Muscle of leg (tissue), 3 donors: ENCODE measurements at regions not wholly inside any gene's neighbourhood (a gene's known extent, or its start where the extent isn't known, plus 50 kb on each side); places are given as distances from the start of the nearest gene placed in this dataset.

Source experiments
- DNase-seq: peaks from one replicate; pipeline ENCODE4 v3.0.0; 2013
- H3K27ac ChIP-seq: one replicate; pipeline ENCODE4 v1.5.1; 2013; ENCODE audit warnings: mild to moderate bottlenecking, low read length, control low read depth
- H3K27me3 ChIP-seq: one replicate; pipeline ENCODE4 v1.6.1; 2013; ENCODE audit warnings: low read length; ENCODE audit not compliant: control insufficient read depth, insufficient read depth
- H3K36me3 ChIP-seq: one replicate; pipeline ENCODE4 v1.6.1; 2013; ENCODE audit warnings: low read length; ENCODE audit not compliant: control insufficient read depth, insufficient read depth
- H3K4me1 ChIP-seq: one replicate; pipeline ENCODE4 v1.6.1; 2013; ENCODE audit warnings: low read length; ENCODE audit not compliant: control insufficient read depth, insufficient read depth
- H3K4me3 ChIP-seq: one replicate; pipeline ENCODE4 v1.5.1; 2013; ENCODE audit warnings: low read length, control low read depth
- H3K9me3 ChIP-seq: replicated peaks from 2 replicates; pipeline ENCODE4 v1.6.1; 2013; ENCODE audit warnings: low read depth, low read length; ENCODE audit not compliant: control insufficient read depth
- WGBS: methylation state at CpG from one replicate; pipeline ENCODE4 v1.1.5; 2013; ENCODE audit warnings: missing lambda C conversion rate; ENCODE audit not compliant: insufficient coverage; 5-methylcytosine and 5-hydroxymethylcytosine counted together

DNA sequence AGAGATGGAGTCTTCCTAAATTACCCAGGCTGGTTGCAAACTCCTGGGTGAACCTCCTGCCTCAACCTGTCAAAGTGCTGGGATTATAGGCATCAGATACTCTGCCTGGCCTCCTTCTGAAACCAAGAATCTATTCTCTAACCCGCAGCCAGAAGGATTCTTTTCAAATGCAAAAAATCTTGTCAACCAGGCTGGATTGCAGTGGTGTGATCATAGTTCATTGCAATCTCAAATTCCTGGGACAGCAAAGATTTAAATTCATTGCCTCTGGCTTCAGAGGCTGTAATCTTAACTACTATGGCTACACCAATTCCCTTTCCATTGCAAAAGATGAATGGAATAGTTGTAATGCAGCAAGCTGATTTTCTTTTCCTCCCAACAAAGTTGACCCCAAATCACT lies 106.3 kb upstream of the TBX3 start:
- Histone ChIP-seq H3K4me1 (no peaks in the 10 kb centered on the region), H3K27ac (no peak overlapping the region), H3K36me3 (no peaks in the 10 kb centered on the region), H3K27me3 (no peaks in the 10 kb centered on the region), H3K4me3 (no peak overlapping the region), H3K9me3 (no peaks in the 10 kb centered on the region)
- WGBS: no CpG with 5 or more reads among the region's 1 CpG
- no peak for DNase-seq

GRCh38 chr12:114789821-114790220 lies 105.8 kb upstream of the TBX3 start:
- Histone ChIP-seq H3K36me3 (no peaks in the 10 kb centered on the region), H3K4me3 (no peak overlapping the region), H3K9me3 (no peaks in the 10 kb centered on the region), H3K27ac (no peak overlapping the region), H3K27me3 (no peaks in the 10 kb centered on the region), H3K4me1 (no peaks in the 10 kb centered on the region)
- WGBS: 70% methylated on average over 2 of the region's 5 CpGs
- no peak for DNase-seq

GRCh38 chr12:114789276-114789675 lies 105.3 kb upstream of the TBX3 start:
- WGBS: 67% methylated on average over 3 of the region's 3 CpGs
- Histone ChIP-seq H3K4me3 (no peak overlapping the region), H3K27ac (no peak overlapping the region), H3K27me3 (no peaks in the 10 kb centered on the region), H3K4me1 (no peaks in the 10 kb centered on the region), H3K9me3 (no peaks in the 10 kb centered on the region), H3K36me3 (no peaks in the 10 kb centered on the region)
- no peak for DNase-seq

DNA sequence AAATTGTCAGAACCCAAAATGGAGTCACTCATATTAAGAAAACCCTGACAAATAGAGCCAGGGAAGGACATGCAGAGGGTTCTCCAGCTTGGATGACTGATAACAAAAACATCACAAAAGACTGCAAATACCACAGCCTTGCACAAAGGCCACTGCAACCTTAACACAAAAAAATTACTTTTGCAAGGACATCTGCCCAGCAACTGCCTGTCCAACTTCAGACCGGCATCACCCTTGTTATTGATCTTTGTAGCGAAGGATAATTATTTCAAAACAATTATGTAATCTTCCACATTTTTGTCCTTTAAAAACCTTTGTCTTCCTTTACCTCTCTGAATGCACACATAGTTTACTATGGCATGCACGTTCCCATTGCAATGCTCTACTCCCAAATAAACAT lies 100.6 kb upstream of the TBX3 start:
- Histone ChIP-seq H3K27me3 (no peaks in the 10 kb centered on the region), H3K9me3 (no peaks in the 10 kb centered on the region), H3K4me1 (no peaks in the 10 kb centered on the region), H3K27ac (no peak overlapping the region), H3K36me3 (no peaks in the 10 kb centered on the region), H3K4me3 (no peak overlapping the region)
- WGBS: 94% methylated on average over 2 of the region's 3 CpGs
- DNase-seq: no peak

DNA sequence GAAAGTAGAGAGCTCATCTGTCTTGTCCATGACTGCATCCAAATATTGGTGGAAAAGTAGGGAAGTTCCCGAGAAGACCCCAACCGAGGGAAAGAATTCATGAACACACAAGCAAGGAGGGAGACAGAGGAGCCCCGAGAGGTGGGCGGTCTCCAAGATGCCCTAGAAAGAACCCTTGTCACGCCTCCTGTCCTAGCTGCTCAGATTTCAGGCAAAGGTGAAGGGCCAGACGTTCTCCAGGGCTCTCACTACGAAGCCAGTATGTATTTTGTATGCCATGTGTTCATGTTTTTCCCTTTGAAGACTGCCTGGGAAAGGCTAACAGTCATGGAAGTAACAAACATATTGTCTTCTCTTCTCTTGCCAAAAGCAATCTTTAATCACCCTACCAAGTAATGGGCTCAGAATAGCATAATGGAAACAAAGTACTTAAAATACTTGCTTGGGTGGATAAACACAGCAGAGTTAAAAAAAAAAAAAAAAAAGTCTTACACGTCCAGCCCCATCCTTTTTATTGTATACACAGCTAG lies 99.2 kb upstream of the TBX3 start:
- no peaks in the 10 kb centered on the region for H3K9me3 ChIP-seq
- no peak overlapping the region for H3K4me3 ChIP-seq
- no peak for DNase-seq
- 35% methylated on average over 5 of the region's 8 CpGs for WGBS
- H3K4me1 ChIP-seq: no peaks in the 10 kb centered on the region
- H3K36me3 ChIP-seq: no peaks in the 10 kb centered on the region
- H3K27me3 ChIP-seq: no peaks in the 10 kb centered on the region
- H3K27ac ChIP-seq: no peak overlapping the region

DNA sequence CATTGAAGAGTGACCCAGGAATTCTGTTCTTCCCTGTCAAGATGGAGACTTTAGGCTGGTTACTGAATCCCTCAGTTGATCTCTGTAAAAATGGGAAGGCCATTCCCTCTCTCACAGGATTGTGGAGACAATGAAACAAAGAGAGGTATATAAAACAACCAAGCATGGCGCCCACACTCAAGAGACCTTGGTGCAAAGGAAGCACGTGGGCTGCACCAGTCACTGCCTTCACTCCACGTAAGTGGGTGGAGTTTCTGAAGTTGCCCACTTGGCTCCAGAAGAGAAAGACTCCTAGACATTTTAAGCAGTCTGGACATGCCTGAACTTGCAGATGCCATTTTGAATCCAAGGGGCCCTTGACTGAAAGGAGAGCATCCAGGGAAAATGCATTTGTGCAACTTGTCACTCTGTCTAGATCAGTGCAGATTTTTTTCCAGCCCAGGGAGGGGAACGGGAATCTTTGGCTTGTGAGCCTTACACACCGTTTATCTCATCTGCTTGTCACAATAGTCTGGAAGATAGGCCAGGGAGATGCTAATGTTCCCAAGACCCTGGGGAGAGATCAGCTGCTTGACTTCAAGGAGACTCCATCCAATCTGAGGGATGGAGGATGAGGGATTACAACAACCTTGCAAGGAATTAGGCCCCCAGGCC lies 96.9 kb upstream of the TBX3 start:
- no peak for DNase-seq
- Histone ChIP-seq H3K27ac (no peak overlapping the region), H3K4me1 (no peaks in the 10 kb centered on the region), H3K9me3 (no peaks in the 10 kb centered on the region), H3K36me3 (no peaks in the 10 kb centered on the region), H3K27me3 (no peaks in the 10 kb centered on the region), H3K4me3 (no peak overlapping the region)
- no CpG with 5 or more reads among the region's 5 CpGs for WGBS

- H3K9me3 ChIP-seq: no peaks in the 10 kb centered on the region
- no peaks in the 10 kb centered on the region for H3K36me3 ChIP-seq
- no peak overlapping the region for H3K4me3 ChIP-seq
- no peak overlapping the region for H3K27ac ChIP-seq
- DNase-seq: no peak
- no peaks in the 10 kb centered on the region for H3K27me3 ChIP-seq
- no peaks in the 10 kb centered on the region for H3K4me1 ChIP-seq
Measured at GRCh38 chr12:114779647-114780046, 95.7 kb upstream of the TBX3 start.

GRCh38 chr12:114779186-114779585 lies 95.2 kb upstream of the TBX3 start:
- no peak for DNase-seq
- no peaks in the 10 kb centered on the region for H3K36me3 ChIP-seq
- 79% methylated on average over 3 of the region's 3 CpGs for WGBS
- H3K4me1 ChIP-seq: no peaks in the 10 kb centered on the region
- H3K27me3 ChIP-seq: no peaks in the 10 kb centered on the region
- H3K27ac ChIP-seq: no peak overlapping the region
- no peak overlapping the region for H3K4me3 ChIP-seq
- no peaks in the 10 kb centered on the region for H3K9me3 ChIP-seq

DNA sequence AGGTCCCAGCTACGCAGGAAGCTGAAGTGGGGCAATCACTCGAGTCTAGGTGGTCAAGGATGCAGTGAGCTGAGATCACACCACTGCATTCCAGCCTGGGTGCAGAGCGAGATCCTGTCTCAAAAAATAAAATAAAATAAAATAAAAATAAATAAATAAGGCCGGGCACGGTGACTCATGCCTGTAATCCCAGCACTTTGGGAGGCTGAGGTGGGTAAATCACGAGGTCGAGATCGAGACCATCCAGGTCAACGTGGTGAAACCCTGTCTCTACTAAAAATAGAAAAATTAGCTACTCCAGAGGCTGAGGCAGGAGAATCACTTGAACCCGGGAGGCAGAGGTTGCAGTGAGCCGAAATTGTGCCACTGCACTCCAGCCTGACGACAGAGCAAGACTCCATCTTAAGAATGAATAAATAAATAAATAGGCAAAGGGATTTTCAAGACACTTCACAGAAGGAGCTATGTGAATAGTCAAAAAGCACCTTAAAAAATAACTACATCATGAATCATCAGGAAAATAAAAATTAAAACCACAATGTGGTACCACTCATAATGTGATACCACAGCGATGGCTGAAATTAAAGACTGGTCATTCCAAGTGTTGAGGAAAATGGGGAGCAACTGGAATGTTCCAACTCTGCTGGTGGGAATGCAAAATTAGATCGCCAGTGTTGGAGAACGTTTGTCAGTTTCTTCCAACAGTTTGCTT lies 92.9 kb upstream of the TBX3 start:
- Histone ChIP-seq H3K27me3 (no peaks in the 10 kb centered on the region), H3K4me1 (no peaks in the 10 kb centered on the region), H3K27ac (no peak overlapping the region), H3K4me3 (no peak overlapping the region), H3K36me3 (no peaks in the 10 kb centered on the region), H3K9me3 (no peaks in the 10 kb centered on the region)
- no peak for DNase-seq
- WGBS: 94% methylated on average over 3 of the region's 15 CpGs

- Histone ChIP-seq H3K27me3 (no peaks in the 10 kb centered on the region), H3K4me1 (no peaks in the 10 kb centered on the region), H3K27ac (no peak overlapping the region), H3K9me3 (no peaks in the 10 kb centered on the region), H3K36me3 (no peaks in the 10 kb centered on the region), H3K4me3 (no peak overlapping the region)
- 91% methylated on average over 4 of the region's 5 CpGs for WGBS
- DNase-seq: no peak
Measured at GRCh38 chr12:114774699-114775098, 90.7 kb upstream of the TBX3 start.
